NCI-H1092 (cell line): ENCODE measurements at regions not wholly inside any gene's neighbourhood (a gene's known extent, or its start where the extent isn't known, plus 50 kb on each side); places are given as distances from the start of the nearest gene placed in this dataset.

Experiments
- DNase-seq: peaks from one replicate; lab custom pipeline; 2025; lab: John Stamatoyannopoulos, UW

GRCh38 chr15:39275066-39275465 is 305.8 kb upstream of the THBS1 start:
- DNase-seq, result no peak

GRCh38 chr15:39279311-39279710 is 301.6 kb upstream of the THBS1 start:
- no peak for DNase-seq

GRCh38 chr15:39281094-39281493 is 299.8 kb upstream of the THBS1 start:
- DNase-seq, result no peak

- no peak for DNase-seq
These were observed 298.1 kb upstream of the THBS1 start for GRCh38 chr15:39282663-39283208.

- DNase-seq, result no peak
These were observed 297.3 kb upstream of the THBS1 start for GRCh38 chr15:39283531-39283930.

- DNase-seq, result no peak
These were observed 295.8 kb upstream of the THBS1 start for GRCh38 chr15:39285071-39285470.

- DNase-seq, result no peak
These were observed 295.2 kb upstream of the THBS1 start for GRCh38 chr15:39285663-39286062.

- DNase-seq, result no peak
These were observed 294.2 kb upstream of the THBS1 start for GRCh38 chr15:39286706-39287105.

- DNase-seq, result no peak
These were observed 293.3 kb upstream of the THBS1 start for GRCh38 chr15:39287322-39288195.

GRCh38 chr15:39290711-39291435 is 290.0 kb upstream of the THBS1 start:
- DNase-seq, result no peak

- no peak for DNase-seq
These were observed 289.2 kb upstream of the THBS1 start for GRCh38 chr15:39291690-39292089.

- no peak for DNase-seq
These were observed 283.9 kb upstream of the THBS1 start for GRCh38 chr15:39296955-39297354.

GRCh38 chr15:39298271-39298962 is 282.5 kb upstream of the THBS1 start:
- DNase-seq, result no peak

- no peak for DNase-seq
These were observed 281.2 kb upstream of the THBS1 start for GRCh38 chr15:39299486-39300267.

- no peak for DNase-seq
These were observed 280.3 kb upstream of the THBS1 start for GRCh38 chr15:39300451-39301153.

GRCh38 chr15:39301589-39301999 is 279.3 kb upstream of the THBS1 start:
- no peak for DNase-seq

- DNase-seq, result no peak
These were observed 277.9 kb upstream of the THBS1 start for GRCh38 chr15:39302936-39303335.

- DNase-seq, result no peak
These were observed 276.6 kb upstream of the THBS1 start for GRCh38 chr15:39304201-39304841.

GRCh38 chr15:39304931-39305728 is 275.7 kb upstream of the THBS1 start:
- no peak for DNase-seq

- DNase-seq, result no peak
These were observed 270.2 kb upstream of the THBS1 start for GRCh38 chr15:39310633-39311032.
